ENCODE measurements at regions not wholly inside any gene's neighbourhood (a gene's known extent, or its start where the extent isn't known, plus 50 kb on each side); places are given as distances from the start of the nearest gene placed in this dataset.

GRCh38 chr15:35654332-35654731, 108.4 kb upstream of the DPH6 start:
- TF ChIP-seq CTCF (IDR thresholded peaks at IDR 0.05; ENCODE audit: low read depth, low read length, poor library complexity, severe bottlenecking): no peak
- no peak for TF ChIP-seq EZH2phosphoT487 (IDR thresholded peaks at IDR 0.05; ENCODE audit: borderline replicate concordance, low read length)
- no peaks in the 10 kb centered on the region for H3K36me3 ChIP-seq (ENCODE audit: control insufficient read depth, low read length)

DNA sequence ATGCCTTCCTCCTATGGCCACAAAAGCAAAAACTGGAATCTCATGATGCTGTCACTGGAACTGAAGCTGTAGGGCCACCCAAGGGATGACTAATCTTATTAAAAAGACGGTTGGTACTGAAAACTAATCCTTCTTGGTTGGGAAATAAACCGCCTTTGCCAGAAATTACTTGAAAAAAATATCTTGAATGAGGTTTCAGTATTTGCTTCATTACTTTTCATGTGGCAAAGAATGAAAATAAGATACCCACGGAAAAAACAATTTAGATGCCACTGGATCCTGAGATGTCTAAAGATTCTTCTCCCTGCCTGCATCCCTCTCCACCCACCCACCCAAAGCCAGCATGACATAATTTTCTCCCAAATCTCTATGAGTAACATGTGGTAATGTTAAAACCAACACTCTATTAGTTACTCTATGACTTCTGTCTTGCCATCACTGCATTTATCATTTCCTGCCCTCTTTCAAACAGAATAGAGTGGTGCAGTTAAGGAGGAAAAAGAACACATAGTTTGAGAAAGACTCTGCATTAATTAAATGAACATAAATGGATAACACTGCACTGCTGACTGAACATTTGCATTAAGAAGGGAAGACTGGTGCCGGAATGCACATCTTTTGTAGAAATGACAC, 111.8 kb upstream of the DPH6 start:
- Histone ChIP-seq H3F3A (ENCODE audit: control insufficient read depth, insufficient read depth) (no peaks in the 10 kb centered on the region), H3K9me2 (replicated peaks; ENCODE audit: control insufficient read depth, low read length) (no peaks in the 10 kb centered on the region), H4K20me1 (ENCODE audit: control insufficient read depth, insufficient read depth, low read depth, low read length) (no peaks in the 10 kb centered on the region), H3K79me2 (ENCODE audit: control insufficient read depth, low read length) (no peaks in the 10 kb centered on the region), H3K27ac (ENCODE audit: low read depth, low read length) (no peak overlapping the region), H3K36me3 (ENCODE audit: control insufficient read depth, low read length) (no peaks in the 10 kb centered on the region), H3K4me1 (ENCODE audit: control insufficient read depth, low read length) (no peaks in the 10 kb centered on the region), H3K27me3 (ENCODE audit: control insufficient read depth, low read length) (no peaks in the 10 kb centered on the region), H3K4me3 (ENCODE audit: low read length) (no peak overlapping the region), H3K9me3 (ENCODE audit: control insufficient read depth, insufficient read depth, low read length) (no peaks in the 10 kb centered on the region), H3K4me2 (ENCODE audit: low read length) (no peak overlapping the region)
- TF ChIP-seq CTCF (IDR thresholded peaks at IDR 0.05; ENCODE audit: low read depth, low read length, poor library complexity, severe bottlenecking) (no peak), EZH2phosphoT487 (IDR thresholded peaks at IDR 0.05; ENCODE audit: borderline replicate concordance, low read length) (no peak)

More at GRCh38 chr15:35654332-35654731, 108.4 kb upstream of the DPH6 start:
- Histone ChIP-seq H3K27me3 (ENCODE audit: control insufficient read depth, low read length) (no peaks in the 10 kb centered on the region), H3K79me2 (ENCODE audit: control insufficient read depth, low read length) (no peaks in the 10 kb centered on the region), H4K20me1 (ENCODE audit: control insufficient read depth, insufficient read depth, low read depth, low read length) (no peaks in the 10 kb centered on the region), H3F3A (ENCODE audit: control insufficient read depth, insufficient read depth) (no peaks in the 10 kb centered on the region), H3K4me3 (ENCODE audit: low read length) (no peak overlapping the region), H3K9me3 (ENCODE audit: control insufficient read depth, insufficient read depth, low read length) (no peaks in the 10 kb centered on the region), H3K4me1 (ENCODE audit: control insufficient read depth, low read length) (no peaks in the 10 kb centered on the region), H3K9me2 (replicated peaks; ENCODE audit: control insufficient read depth, low read length) (no peaks in the 10 kb centered on the region), H3K27ac (ENCODE audit: low read depth, low read length) (no peak overlapping the region), H3K4me2 (ENCODE audit: low read length) (no peak overlapping the region)

DNA sequence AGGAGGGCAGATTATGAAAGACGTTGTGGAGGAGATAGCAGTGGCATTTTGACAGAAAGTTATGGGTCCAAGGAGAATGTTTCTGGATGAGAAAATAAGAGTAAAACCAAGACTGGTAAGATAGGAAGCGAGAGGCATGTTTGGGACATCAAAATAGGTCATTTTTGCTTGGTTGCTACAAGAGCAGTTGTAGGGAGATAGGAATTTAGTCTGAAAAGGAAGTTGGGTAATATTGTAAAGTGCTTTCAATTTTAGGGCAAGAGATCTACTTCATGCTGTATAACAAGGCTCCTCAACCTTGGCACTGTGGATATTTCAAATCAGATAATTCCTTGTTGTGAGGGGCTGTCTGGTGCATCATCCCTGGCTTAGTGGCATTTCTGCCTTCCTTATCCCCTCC, 118.0 kb upstream of the DPH6 start:
- Histone ChIP-seq H3K79me2 (ENCODE audit: control insufficient read depth, low read length) (no peaks in the 10 kb centered on the region), H3K27me3 (ENCODE audit: control insufficient read depth, low read length) (no peaks in the 10 kb centered on the region), H3K36me3 (ENCODE audit: control insufficient read depth, low read length) (no peaks in the 10 kb centered on the region), H3K4me1 (ENCODE audit: control insufficient read depth, low read length) (peaks cover 7% of the 10 kb centered on the region), H3F3A (ENCODE audit: control insufficient read depth, insufficient read depth) (no peaks in the 10 kb centered on the region), H3K27ac (ENCODE audit: low read depth, low read length) (no peak overlapping the region), H4K20me1 (ENCODE audit: control insufficient read depth, insufficient read depth, low read depth, low read length) (no peaks in the 10 kb centered on the region), H3K4me2 (ENCODE audit: low read length) (no peak overlapping the region), H3K9me2 (replicated peaks; ENCODE audit: control insufficient read depth, low read length) (no peaks in the 10 kb centered on the region), H3K9me3 (ENCODE audit: control insufficient read depth, insufficient read depth, low read length) (no peaks in the 10 kb centered on the region), H3K4me3 (ENCODE audit: low read length) (no peak overlapping the region)
- TF ChIP-seq EZH2phosphoT487 (IDR thresholded peaks at IDR 0.05; ENCODE audit: borderline replicate concordance, low read length) (no peak), CTCF (IDR thresholded peaks at IDR 0.05; ENCODE audit: low read depth, low read length, poor library complexity, severe bottlenecking) (no peak)
